ELF-1 (cell line): ENCODE measurements at regions not wholly inside any gene's neighbourhood (a gene's known extent, or its start where the extent isn't known, plus 50 kb on each side); places are given as distances from the start of the nearest gene placed in this dataset.
A peak's percentile ranks its signal among the peaks of the same experiment; 100 is the strongest.

ENCODE experiments used
- DNase-seq: peaks from one replicate; pipeline ENCODE4 v3.0.0-alpha.2; 2016; ENCODE audit warnings: low read depth, low spot score

DNA sequence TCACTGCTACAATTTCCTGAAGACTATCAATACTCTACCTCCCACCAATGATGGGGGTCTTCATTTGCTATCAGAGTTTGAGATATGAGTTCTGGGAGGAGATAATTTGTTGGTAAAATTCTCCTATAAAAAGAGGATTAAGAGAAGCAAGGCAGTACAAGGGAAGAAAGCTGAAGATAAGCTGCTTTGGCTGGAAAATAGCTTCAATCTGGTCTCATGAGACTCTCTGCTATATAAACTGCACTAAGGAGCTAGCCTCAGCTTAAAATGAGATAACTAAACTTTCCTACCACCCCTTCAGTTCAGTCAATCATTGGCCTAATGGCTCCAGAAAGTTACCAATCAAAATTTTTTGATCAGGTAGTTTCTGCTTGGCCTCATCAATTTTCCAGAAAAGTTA is 2105.0 kb downstream of the ARAP2 start:
- no peak for DNase-seq

DNA sequence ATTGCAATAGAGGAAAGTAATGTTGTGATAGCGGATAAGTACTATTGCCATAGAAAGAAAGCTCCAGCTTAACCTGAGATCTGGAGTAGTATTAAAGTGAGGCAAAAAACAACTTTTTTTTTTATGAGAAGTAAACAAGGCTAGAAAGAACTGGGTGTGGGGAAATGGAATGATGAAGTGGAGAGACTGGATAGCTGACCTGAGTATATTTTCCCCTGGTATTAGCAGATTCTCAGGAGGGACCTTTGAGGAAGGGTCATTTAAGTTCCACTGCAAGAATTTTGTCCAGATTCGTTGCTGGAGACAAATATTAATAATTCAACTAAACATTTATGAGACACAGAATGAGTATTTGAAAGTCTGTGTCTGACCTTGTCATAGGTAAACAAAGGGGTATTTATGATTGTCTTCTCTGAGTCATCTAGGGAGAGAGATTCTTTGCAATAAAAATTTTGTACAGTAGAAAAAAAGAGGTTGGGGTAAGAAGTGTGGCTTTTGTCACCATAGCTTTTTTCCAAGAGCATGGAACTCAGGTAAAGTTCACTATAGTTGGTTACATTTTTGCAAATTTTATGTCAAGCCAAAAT is 2095.9 kb downstream of the ARAP2 start:
- no peak for DNase-seq

DNA sequence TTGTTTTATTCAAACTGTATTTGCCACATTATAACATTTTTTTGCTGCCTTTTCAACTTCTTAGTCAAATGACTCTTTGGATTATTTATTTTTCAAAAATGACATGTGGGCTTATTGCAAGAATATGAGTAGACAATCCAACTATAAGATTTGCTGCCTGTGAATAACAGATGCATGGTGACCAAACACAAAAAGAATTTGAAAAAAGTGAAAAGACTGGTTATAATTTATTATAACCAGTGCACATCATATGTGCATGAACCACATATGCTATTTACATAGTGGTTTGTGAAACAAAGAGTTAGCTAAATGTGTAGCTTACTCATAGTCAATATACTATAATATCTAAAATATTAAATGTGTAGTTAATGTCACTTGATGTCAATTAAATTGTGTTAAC is 2086.8 kb downstream of the ARAP2 start:
- DNase-seq, result no peak

DNA sequence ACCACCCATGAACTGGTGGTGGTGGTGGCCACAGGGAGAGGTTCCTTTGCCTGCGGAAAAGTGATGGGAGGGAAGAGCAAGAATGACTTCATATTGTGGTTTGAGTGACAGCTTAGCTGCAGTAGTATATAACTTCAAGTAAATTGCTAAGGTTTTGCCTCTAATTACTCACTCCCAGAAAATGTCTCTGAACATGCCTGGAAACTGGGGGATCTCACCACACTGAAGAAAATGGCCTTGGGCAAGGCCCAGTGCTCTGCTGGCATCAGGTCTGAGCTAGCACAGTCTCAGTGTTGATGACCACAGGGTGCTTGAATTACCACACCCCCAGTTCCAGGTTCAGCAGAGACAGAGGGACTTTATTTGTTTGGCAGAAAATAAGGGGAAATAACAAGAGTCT is 2085.4 kb downstream of the ARAP2 start:
- DNase-seq, result no peak

DNA sequence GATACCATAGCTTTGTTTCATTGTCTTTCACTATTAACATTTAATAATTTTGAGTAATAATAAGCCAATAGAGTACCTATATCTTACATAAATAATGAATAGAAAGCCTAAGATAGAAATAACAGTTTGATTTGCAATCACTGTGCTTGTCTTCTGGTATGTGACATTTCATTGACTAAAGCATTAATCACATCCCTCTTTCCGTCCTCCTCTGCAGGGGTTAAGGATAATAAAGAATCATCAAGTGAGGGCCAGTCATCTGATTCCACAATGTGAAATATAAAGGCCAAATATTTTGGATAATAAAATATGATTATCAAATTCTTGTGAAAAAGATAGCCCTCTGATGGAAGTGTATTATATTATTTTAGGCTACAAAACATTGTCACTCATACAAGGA is 2073.4 kb downstream of the ARAP2 start:
- no peak for DNase-seq

DNA sequence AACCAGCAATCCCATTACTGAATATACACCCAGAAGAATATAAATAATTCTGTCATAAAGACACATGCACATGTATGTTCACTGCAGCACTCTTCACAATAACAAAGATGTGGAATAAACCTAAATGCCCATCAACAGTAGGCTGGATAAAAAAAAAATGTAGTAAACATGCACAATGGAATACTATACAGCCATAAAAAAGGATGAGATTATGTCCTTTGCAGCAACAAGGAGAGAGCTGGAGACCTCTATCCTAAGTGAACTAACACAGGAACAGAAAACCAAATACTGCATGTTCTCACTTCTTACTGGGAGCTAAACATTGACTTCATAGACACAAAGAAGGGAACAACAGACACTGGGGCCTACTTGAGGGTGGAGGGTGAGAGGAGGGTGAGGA is 2067.7 kb downstream of the ARAP2 start:
- DNase-seq, result no peak

DNA sequence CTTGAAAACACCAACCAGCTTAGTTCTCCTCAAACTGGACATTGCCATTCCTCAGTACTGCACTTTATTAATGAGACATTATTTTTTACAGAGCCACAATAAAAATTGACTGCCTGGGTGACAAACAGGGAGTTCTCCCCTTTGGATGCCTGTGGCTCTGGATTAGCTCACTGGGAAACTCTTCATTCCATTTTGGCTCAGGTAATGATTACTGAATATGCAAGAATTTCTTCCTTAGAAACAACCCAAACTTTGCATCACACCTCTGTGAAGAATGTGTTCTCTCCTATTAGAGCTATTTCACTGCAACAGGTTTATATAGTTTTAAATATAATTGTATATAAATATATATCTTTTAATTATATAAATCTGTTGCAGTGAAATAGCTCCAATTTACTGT is 2065.8 kb downstream of the ARAP2 start:
- DNase-seq, result no peak

DNA sequence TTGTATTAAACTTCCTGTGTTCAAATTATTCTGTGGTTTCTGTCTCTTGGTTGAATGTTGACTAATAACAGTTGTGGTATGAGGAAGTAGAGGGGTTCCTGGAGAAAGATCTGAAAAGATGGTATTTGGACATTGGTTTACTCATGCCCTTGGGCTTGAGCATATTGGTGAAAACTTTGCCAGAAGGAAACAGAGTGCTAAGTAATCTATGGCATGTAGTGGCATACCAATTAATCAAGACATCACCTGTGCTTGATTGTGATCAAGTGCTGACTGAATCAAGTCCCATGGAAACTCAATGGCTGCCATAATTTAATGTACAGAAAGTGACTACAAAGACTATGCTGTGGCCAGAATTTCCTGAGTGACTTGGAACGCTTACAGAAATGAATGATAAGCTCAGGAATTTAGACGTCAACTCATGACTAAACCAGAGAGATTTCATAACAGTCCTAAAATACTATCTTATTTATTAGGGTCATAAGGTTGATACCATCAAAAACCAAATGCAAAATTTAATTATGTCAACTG is 2062.9 kb downstream of the ARAP2 start:
- DNase-seq, result no peak

DNA sequence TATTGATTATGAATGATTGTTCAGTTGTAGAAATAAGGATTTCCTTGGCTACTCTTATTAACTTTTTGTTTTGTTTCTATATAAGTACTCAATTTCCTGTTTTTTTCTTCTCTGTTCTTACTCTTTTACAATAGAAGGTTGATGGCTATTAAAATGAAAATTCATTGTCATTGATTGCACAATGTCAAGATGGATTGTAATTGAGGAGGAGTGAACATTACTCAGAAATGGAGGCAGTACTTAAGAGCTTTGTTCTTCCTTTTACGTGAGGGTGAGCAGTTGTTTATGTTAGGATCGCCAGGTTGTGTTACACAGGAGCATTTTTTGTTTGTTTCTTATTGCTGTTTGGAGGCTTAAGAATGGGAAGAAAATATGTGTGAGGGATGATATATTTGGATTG is 2062.4 kb downstream of the ARAP2 start:
- no peak for DNase-seq

DNA sequence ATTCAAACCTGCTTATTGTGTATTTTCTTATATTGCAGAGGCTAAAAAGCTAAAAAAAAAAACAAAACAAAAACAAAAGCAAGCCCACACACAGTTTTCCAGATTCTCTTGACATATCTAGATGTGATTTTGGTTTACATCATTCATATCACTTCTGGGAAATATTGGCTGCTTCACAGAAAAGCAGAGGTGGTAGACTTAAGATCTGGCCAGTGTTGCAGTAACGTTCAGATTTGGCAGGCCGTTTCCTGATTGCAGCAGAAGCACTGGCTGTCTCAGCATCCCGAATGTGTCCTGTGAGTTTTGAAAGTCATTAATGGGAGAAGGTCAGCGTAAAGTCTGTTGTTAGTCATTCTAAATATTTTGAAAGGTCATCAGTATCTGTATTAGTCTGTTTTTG is 2062.0 kb downstream of the ARAP2 start:
- DNase-seq, result no peak

DNA sequence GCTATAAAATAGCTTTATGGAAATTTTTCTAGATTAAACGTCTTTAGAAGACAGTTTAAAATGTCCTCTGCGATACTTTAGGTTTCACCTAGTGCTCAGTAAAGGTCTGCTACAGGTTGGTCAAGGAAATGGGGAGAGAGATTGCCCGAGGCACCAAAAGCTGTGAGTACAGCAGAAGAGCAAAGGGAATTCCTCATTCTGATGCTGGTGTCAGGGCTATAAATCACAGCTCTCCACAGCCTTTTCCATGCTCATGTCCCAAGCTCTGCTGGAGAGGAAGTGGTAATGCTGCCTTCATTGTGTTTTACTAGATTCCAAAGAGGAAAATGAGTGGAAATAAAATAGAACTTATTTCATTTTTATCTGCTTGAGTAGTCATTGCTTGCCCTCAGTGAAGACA is 2060.4 kb downstream of the ARAP2 start:
- DNase-seq, result peak; percentile 81

DNA sequence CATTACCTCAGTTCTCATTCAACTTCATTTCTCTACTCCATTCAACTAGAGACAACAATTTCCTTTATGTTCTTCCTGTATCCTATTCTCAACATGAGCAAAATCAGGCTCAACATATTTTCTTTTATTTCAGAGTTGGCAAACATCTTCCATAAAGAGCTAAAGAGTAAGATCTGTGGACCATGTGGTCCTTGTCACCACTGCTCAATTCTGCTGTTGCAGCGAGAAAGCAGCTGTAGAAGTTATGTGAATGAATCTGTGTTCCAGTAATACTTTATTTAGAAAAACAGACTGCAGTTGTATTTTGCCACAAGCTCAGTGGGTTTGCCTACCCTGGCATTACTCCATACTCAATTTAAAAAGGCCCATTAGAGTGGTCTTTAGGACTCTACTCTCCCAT is 2057.3 kb downstream of the ARAP2 start:
- DNase-seq, result no peak

DNA sequence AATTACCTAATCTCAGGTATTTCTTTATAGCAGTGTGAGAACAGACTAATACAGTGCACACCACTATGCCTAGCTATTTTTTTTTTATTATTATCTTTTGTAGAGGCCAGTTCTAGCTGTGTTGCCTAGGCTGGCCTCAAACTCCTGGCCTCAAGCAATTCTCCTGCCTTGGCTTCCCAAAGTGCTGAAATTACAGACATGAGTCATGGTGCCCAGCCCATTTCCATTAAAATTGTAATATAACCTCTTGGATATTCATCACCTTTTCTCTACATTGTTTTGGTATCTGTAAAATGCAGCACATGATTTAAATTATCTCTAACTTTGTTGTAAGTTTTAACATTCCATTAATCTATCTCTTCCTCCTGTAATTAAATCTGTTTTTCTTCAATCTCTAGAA is 2052.9 kb downstream of the ARAP2 start:
- DNase-seq, result no peak

DNA sequence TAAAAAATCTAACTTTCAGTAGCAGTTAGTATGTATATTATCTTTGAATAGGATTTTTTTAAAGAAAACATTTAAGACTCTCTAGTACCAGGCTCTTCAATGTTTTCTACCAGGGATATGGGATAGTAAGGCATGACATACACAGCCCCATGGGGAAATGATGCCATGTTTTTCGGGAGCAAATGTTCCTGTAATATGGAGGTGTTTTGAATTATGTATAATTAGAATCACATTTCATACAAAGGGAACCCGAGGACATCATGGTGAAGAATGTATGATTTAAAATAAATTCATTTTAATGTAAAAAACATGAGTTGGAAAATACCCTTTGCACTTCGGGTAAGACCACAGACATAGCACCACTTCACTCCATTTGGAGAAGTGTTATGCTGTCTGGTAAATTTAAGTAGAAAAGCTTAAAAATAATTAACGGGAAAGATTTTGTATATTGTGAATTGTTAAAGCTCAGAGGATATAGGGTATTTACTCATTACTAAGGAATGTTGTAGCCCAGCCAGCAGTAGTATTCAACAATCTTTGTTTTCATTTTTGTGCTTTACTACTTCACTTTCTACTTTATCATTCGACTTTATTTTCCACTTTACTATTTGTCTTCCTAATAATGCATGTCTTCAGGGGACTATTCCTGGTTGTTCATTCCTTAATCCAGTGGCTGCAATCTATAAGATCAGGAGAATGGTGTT is 2050.7 kb downstream of the ARAP2 start:
- no peak for DNase-seq

DNA sequence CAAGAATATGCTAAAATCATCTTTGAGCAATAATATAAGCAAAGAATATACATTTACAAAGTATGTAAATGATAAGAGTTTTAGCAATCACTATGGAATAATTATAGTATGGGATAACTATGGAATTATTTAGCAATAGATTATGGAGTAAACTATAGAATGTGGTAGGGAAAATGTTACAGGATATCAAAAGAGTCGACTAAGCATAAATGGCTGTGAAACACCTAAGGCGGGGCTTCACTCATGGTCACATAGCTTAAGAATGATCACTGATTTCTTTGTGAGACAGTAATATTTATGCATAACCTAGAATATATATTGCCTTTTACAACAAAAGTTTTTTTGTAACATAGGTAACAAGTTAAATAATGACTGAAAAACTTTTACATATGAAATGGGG is 2049.7 kb downstream of the ARAP2 start:
- no peak for DNase-seq

DNA sequence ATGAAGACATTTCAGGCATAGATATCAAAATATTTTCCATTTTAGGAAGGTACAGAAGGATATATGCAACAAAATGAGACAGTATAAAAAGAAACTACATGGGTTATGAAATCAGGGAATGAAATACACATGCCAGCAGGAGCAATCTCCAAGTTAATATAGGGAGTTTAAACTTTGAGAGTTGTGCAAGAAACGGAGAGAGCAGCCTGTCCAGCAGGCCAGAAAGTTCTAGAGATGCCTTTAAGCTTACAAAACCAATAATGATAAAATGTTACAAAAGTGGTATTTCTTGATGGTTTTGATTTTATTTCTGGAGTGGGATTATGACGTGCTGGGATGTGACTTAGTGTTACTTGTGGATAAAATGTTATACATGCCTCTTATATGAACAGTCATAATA is 2047.9 kb downstream of the ARAP2 start:
- no peak for DNase-seq

DNA sequence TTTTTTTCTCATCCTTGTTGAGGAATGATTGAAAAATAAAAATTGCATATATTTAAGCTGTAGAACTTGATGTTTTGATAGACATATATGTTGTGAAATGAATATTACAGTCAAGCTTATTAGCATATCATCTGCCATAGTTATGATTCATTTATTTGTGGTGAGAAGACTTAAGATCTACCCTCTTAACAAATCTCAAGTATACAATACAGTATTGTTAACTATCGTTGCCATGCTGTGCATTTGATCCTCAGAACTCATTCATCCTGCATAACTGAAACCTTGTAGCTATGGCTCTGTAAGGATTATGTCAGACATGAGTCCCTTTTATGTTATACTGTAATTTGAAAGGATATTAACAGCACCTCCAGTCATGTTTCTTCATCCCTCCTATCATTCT is 2045.3 kb downstream of the ARAP2 start:
- DNase-seq, result no peak

DNA sequence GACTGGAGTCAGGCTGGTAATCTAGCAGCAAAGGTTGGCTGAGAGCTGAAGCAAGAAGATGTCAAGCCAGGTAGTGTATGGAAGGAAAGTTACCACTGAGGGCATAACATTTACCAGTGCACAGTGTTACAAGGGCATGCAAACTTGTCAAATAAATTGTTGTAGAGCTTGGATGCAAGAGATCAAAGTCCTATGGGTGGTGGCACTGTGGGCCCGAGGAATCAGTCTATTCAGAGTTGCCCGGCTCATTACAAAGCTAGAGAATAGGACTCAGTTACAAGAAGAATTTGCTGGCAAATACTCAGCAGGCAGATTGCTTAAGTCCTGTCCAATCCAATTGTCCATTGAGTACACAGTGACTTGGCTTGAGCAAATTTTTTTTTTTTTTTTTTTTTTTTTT is 2043.8 kb downstream of the ARAP2 start:
- DNase-seq, result no peak

DNA sequence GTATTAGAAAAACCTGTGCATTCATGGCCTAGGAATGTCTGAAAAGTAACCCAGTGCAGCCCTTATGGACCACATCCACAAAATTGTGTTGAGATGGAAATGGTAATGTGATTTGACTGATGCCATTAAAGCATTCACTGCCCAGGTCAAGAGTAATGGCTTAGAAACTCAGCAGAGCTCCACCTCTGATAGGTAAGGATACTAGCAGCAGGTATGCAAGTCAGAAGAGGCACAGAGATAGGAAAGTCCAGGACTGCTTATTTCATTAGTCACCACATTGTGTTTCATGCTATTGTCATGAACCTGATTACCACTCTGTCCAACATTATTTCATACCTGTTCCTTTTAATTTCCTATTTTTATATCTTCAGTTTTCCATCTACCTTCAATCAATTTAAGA is 2042.2 kb downstream of the ARAP2 start:
- no peak for DNase-seq

DNA sequence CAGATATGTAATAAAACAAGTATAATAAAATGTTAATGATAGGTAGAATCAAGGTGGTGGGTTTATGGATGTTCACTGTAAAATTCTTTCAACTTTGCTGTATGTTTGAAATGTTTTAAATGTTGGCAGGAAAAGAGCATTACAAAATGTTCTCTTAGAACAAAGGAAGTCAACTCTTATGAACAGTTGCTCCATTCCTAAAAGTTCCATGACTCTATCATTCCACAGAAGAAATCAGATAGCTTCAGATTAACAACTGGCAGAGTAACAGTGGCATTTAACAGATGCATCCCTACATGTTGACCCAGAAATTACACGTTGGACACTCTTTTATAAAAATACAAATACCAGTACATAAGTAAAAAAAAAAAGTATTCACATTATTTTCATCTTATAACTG is 2023.7 kb downstream of the ARAP2 start:
- DNase-seq, result no peak

DNA sequence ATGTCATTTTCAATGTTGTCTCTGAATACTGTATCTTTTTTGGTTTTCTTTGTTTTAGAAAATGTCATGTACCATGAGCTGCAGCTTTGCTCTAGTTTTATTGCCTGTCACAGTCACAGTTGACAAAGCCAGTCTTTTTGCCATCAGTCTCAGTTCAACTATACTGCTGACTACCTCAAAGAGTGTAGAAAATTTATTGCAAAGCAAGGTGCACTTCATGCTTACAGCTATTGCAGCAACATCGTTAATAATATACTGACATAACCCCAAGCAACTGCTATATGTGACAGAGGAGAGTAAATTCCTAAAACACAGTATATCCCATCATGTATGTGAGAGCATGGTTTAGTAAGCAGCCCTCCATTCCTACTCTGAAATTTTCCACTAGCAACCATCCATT is 2022.3 kb downstream of the ARAP2 start:
- DNase-seq, result no peak

DNA sequence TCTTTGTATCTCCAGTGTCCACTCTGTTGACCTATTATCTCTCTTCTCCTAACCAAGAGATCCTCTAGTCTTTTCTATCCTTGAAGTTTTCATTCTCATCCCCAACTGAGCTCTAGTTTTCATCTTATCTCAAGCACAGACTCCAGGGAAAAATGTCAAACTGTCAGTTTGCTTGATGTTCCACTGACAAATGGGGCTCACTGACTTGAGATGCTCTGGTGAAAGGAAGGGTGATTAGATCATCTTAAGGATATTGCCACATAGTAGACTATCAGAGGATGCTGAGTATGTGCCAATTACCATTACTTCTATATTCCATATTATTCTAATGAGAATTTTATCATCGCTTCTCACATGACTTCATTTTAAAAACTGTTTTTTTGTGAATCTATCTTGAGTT is 2008.2 kb downstream of the ARAP2 start:
- DNase-seq, result no peak

DNA sequence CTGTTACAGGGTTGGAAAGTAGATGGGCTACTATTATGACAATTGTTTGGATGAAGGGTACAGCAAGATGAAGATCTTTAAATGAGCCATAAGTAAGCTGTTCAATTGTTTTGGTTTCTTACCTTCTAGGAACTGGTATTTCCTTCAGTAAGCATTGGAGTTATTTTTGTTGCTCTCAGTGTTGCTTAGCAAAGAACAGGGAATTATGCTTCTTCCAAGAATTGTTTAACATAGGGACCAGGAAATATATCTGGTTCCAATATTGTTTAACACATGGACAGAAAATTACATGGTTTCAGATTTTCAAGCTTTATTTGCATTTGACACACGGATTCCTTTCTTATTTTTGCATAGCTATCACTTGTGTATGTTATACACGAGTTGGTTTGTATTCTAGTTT is 1999.0 kb downstream of the ARAP2 start:
- no peak for DNase-seq

DNA sequence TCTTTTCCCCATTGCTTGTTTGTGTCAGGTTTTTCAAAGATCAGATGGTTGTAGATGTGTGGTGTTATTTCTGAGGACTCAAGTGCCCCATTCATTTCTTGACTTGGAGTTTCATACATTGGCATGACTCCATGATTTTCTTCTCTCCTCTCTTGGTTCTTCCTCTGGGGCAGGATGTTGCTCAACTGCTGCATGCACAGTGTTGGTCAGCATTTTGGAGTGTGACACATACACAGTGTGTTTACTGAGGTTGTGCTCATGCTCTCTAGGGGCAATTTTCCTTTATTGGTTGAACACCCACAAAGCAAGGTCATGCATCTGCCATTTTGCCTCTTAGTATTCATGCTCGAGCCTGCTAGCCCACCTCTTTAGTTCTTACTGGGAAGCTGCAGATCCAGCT is 1993.8 kb downstream of the ARAP2 start:
- DNase-seq, result no peak
